ENCODE measurements at regions not wholly inside any gene's neighbourhood (a gene's known extent, or its start where the extent isn't known, plus 50 kb on each side); places are given as distances from the start of the nearest gene placed in this dataset.
"Not testable (repeated sequence)": the region's sequence is repeated elsewhere in the genome, so short reads cannot be mapped to it uniquely, and the experiment has no call there.

- no peak for FAIRE-seq
Measured at GRCh38 chr14:78010688-78011087, 159.5 kb upstream of the NRXN3 start.

GRCh38 chr14:78013911-78014310, 156.3 kb upstream of the NRXN3 start:
- DNase-seq (ENCODE audit: insufficient read length, low spot score); FAIRE-seq: not testable (repeated sequence)

More at GRCh38 chr14:78010688-78011087, 159.5 kb upstream of the NRXN3 start:
- DNase-seq (ENCODE audit: insufficient read length, low spot score) = no peak
- no peak for TF ChIP-seq TAF1 (IDR thresholded peaks at IDR 0.05; ENCODE audit: low read depth, low read length)
- TF ChIP-seq POLR2AphosphoS5 (IDR thresholded peaks at IDR 0.05; ENCODE audit: low read depth, low read length) = no peak
- no peak for TF ChIP-seq POLR2A (IDR thresholded peaks at IDR 0.05; ENCODE audit: low read depth, low read length)
- no peak for TF ChIP-seq PAX5 (IDR thresholded peaks at IDR 0.05; ENCODE audit: insufficient read depth, low read length, severe bottlenecking)
- no peak for TF ChIP-seq POU2F2 (IDR thresholded peaks at IDR 0.05; ENCODE audit: low read depth, low read length)
- no peak for TF ChIP-seq SPI1 (IDR thresholded peaks at IDR 0.05; ENCODE audit: low read depth, low read length)

- FAIRE-seq (no peak), DNase-seq (ENCODE audit: insufficient read length, low spot score) (no peak)
- TF ChIP-seq PAX5 (IDR thresholded peaks at IDR 0.05; ENCODE audit: insufficient read depth, low read length, severe bottlenecking) = no peak
- no peak for TF ChIP-seq SPI1 (IDR thresholded peaks at IDR 0.05; ENCODE audit: low read depth, low read length)
- TF ChIP-seq POU2F2 (IDR thresholded peaks at IDR 0.05; ENCODE audit: low read depth, low read length) = no peak
- TF ChIP-seq TAF1 (IDR thresholded peaks at IDR 0.05; ENCODE audit: low read depth, low read length) = no peak
- no peak for TF ChIP-seq POLR2A (IDR thresholded peaks at IDR 0.05; ENCODE audit: low read depth, low read length)
- TF ChIP-seq POLR2AphosphoS5 (IDR thresholded peaks at IDR 0.05; ENCODE audit: low read depth, low read length) = no peak
Measured at GRCh38 chr14:78016532-78016931, 153.6 kb upstream of the NRXN3 start.

DNA sequence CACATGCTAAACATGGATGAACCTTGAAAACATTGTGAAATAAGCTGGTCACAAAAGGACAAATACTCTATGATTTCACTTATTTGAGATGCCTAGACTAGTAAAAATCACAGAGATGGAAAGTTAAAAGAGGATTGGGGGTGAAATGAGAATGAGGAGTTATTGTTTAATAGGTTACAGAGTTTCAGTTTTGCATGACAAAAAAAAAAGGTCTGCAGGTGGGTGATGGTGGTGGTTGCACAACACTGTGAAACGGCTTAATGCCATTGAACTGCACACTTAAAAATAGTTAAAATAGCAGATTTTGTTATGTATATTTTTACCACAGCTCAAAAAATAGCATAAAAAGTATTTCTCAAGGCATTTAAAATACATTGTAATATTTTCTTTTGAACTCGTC, 151.9 kb upstream of the NRXN3 start:
- FAIRE-seq = no peak
- TF ChIP-seq TAF1 (IDR thresholded peaks at IDR 0.05; ENCODE audit: low read depth, low read length) = no peak
- TF ChIP-seq PAX5 (IDR thresholded peaks at IDR 0.05; ENCODE audit: insufficient read depth, low read length, severe bottlenecking) = no peak
- no peak for TF ChIP-seq POLR2A (IDR thresholded peaks at IDR 0.05; ENCODE audit: low read depth, low read length)
- TF ChIP-seq POLR2AphosphoS5 (IDR thresholded peaks at IDR 0.05; ENCODE audit: low read depth, low read length) = no peak
- no peak for TF ChIP-seq POU2F2 (IDR thresholded peaks at IDR 0.05; ENCODE audit: low read depth, low read length)
- TF ChIP-seq SPI1 (IDR thresholded peaks at IDR 0.05; ENCODE audit: low read depth, low read length) = no peak
- no peak for DNase-seq (ENCODE audit: insufficient read length, low spot score)

GRCh38 chr14:78022059-78022458, 148.1 kb upstream of the NRXN3 start:
- FAIRE-seq = peak; percentile 90
- TF ChIP-seq POLR2AphosphoS5 (IDR thresholded peaks at IDR 0.05; ENCODE audit: low read depth, low read length) (no peak), TAF1 (IDR thresholded peaks at IDR 0.05; ENCODE audit: low read depth, low read length) (no peak), PAX5 (IDR thresholded peaks at IDR 0.05; ENCODE audit: insufficient read depth, low read length, severe bottlenecking) (no peak), SPI1 (IDR thresholded peaks at IDR 0.05; ENCODE audit: low read depth, low read length) (no peak), POU2F2 (IDR thresholded peaks at IDR 0.05; ENCODE audit: low read depth, low read length) (no peak), POLR2A (IDR thresholded peaks at IDR 0.05; ENCODE audit: low read depth, low read length) (no peak)
- DNase-seq (ENCODE audit: insufficient read length, low spot score) = peak; percentile 35

DNA sequence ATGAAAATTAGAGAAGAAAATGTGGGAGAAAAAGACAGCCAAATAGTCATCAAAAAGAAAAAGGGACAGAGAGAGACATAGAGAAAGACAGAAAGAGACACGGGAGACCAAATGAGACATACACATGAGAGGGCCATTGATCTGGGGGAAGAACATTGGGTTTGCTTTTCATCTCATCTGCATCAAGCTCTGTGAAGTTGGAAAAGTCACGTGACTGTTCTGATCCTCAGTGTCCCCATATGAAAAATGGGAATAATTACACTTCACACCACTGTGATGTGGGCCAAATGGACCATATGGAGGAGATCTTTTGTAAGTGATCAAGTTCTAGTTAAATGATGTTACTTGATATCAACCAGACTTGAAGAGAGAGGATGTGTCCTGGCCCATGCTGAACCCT, 147.1 kb upstream of the NRXN3 start:
- no peak for DNase-seq (ENCODE audit: insufficient read length, low spot score)
- no peak for FAIRE-seq
- TF ChIP-seq SPI1 (IDR thresholded peaks at IDR 0.05; ENCODE audit: low read depth, low read length) (no peak), POU2F2 (IDR thresholded peaks at IDR 0.05; ENCODE audit: low read depth, low read length) (no peak), PAX5 (IDR thresholded peaks at IDR 0.05; ENCODE audit: insufficient read depth, low read length, severe bottlenecking) (no peak), POLR2AphosphoS5 (IDR thresholded peaks at IDR 0.05; ENCODE audit: low read depth, low read length) (no peak), TAF1 (IDR thresholded peaks at IDR 0.05; ENCODE audit: low read depth, low read length) (no peak), POLR2A (IDR thresholded peaks at IDR 0.05; ENCODE audit: low read depth, low read length) (no peak)

DNA sequence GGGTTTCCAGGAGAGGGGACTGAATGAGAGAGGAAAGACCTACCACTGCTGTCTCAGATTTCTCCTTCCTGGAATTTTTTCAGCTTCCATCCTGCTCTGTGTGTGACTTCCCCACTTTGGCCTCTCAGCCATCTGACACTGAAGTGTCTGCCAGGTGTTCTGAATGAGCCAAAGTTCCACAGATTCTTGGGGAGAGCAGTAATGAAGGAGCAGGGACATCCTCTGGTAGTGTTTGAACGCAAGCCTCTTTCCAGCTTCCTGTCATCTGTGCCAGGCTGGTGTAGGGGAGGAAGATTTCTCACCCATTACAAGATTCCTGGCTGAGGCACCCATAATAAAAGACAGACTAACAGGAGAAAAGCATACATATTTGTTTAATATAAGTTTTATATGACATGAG, 141.7 kb upstream of the NRXN3 start:
- no peak for TF ChIP-seq SPI1 (IDR thresholded peaks at IDR 0.05; ENCODE audit: low read depth, low read length)
- no peak for TF ChIP-seq TAF1 (IDR thresholded peaks at IDR 0.05; ENCODE audit: low read depth, low read length)
- TF ChIP-seq PAX5 (IDR thresholded peaks at IDR 0.05; ENCODE audit: insufficient read depth, low read length, severe bottlenecking) = no peak
- TF ChIP-seq POU2F2 (IDR thresholded peaks at IDR 0.05; ENCODE audit: low read depth, low read length) = no peak
- TF ChIP-seq POLR2A (IDR thresholded peaks at IDR 0.05; ENCODE audit: low read depth, low read length) = no peak
- TF ChIP-seq POLR2AphosphoS5 (IDR thresholded peaks at IDR 0.05; ENCODE audit: low read depth, low read length) = no peak
- FAIRE-seq (no peak), DNase-seq (ENCODE audit: insufficient read length, low spot score) (no peak)

DNA sequence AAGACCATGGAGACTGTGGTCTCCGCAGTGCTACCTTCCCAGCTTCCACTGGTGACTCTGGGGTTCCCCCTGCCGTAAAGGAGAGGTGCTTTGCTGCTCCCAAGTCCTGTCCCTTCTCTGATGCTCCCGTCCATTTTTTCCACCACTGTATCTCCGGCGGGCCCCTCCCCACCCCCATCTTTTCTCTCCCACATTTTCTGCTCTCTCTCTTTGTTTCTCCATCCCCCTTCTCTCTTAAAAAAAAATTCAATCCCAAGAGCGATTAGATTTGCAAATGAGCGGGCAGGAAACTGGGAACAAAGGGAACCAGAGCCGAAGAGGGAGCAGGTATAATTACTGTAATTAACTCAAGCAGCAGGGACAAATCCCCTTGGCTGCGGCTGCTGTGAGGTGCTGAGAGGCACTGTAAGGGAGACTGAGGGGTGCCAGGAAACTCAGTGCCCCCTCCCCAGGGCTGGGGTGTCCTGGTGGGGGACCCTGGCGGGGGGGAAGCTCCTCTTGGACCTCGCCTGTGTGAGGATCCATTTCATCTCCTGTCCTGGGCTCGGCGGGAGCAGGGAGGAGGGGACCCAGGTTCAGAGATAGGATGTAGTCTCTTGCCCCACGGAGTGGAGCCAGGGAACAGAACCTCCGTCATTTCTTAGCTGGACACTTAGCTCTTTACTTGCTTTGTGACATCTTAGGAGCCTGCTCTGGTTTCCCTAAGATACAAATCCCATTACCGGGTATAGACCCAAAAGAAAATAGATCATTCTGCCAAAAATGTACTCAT, 140.4 kb upstream of the NRXN3 start:
- FAIRE-seq (no peak), DNase-seq (ENCODE audit: insufficient read length, low spot score) (no peak)
- TF ChIP-seq PAX5 (IDR thresholded peaks at IDR 0.05; ENCODE audit: insufficient read depth, low read length, severe bottlenecking) (no peak), TAF1 (IDR thresholded peaks at IDR 0.05; ENCODE audit: low read depth, low read length) (no peak), POLR2AphosphoS5 (IDR thresholded peaks at IDR 0.05; ENCODE audit: low read depth, low read length) (no peak), SPI1 (IDR thresholded peaks at IDR 0.05; ENCODE audit: low read depth, low read length) (no peak), POLR2A (IDR thresholded peaks at IDR 0.05; ENCODE audit: low read depth, low read length) (no peak), POU2F2 (IDR thresholded peaks at IDR 0.05; ENCODE audit: low read depth, low read length) (no peak)

GRCh38 chr14:78043349-78043748, 126.8 kb upstream of the NRXN3 start:
- TF ChIP-seq POU2F2 (IDR thresholded peaks at IDR 0.05; ENCODE audit: low read depth, low read length) (no peak), SPI1 (IDR thresholded peaks at IDR 0.05; ENCODE audit: low read depth, low read length) (no peak), POLR2AphosphoS5 (IDR thresholded peaks at IDR 0.05; ENCODE audit: low read depth, low read length) (no peak), POLR2A (IDR thresholded peaks at IDR 0.05; ENCODE audit: low read depth, low read length) (no peak), PAX5 (IDR thresholded peaks at IDR 0.05; ENCODE audit: insufficient read depth, low read length, severe bottlenecking) (no peak), TAF1 (IDR thresholded peaks at IDR 0.05; ENCODE audit: low read depth, low read length) (no peak)
- DNase-seq (ENCODE audit: insufficient read length, low spot score) (no peak), FAIRE-seq (no peak)

- no peak for TF ChIP-seq PAX5 (IDR thresholded peaks at IDR 0.05; ENCODE audit: insufficient read depth, low read length, severe bottlenecking)
- TF ChIP-seq POU2F2 (IDR thresholded peaks at IDR 0.05; ENCODE audit: low read depth, low read length) = no peak
- no peak for TF ChIP-seq POLR2A (IDR thresholded peaks at IDR 0.05; ENCODE audit: low read depth, low read length)
- no peak for TF ChIP-seq TAF1 (IDR thresholded peaks at IDR 0.05; ENCODE audit: low read depth, low read length)
- no peak for TF ChIP-seq POLR2AphosphoS5 (IDR thresholded peaks at IDR 0.05; ENCODE audit: low read depth, low read length)
- TF ChIP-seq SPI1 (IDR thresholded peaks at IDR 0.05; ENCODE audit: low read depth, low read length) = no peak
- no peak for FAIRE-seq
- DNase-seq (ENCODE audit: insufficient read length, low spot score) = no peak
Measured at GRCh38 chr14:78048120-78048519, 122.1 kb upstream of the NRXN3 start.

GRCh38 chr14:78056890-78057289, 113.3 kb upstream of the NRXN3 start:
- not testable (repeated sequence) for FAIRE-seq

More at GRCh38 chr14:78056890-78057289, 113.3 kb upstream of the NRXN3 start:
- not testable (repeated sequence) for DNase-seq (ENCODE audit: insufficient read length, low spot score)
